Gastrocnemius medialis (tissue), 4 donors: ENCODE measurements at regions not wholly inside any gene's neighbourhood (a gene's known extent, or its start where the extent isn't known, plus 50 kb on each side); places are given as distances from the start of the nearest gene placed in this dataset.

Experiments
- ATAC-seq, 2 donors: fragments of 150-250 bp; one replicate each; pipeline ENCODE4 v1.9.1; 2016
- DNase-seq, 2 donors: peaks; one replicate each; pipeline ENCODE4 v3.0.0-alpha.2; 2019
- H3K27ac ChIP-seq, 4 donors: fragments of 200-600 bp; sonication (generic); 1 replicate in 1 of 4; 2 replicates in 3 of 4; pipeline ENCODE4 v1.5.1; 2016 to 2018; ENCODE audit warnings: mild to moderate bottlenecking in 2 of 4, moderate library complexity in 1 of 4
- H3K27me3 ChIP-seq, 3 donors: fragments of 200-600 bp; sonication (generic) in 2 of 3; 1 replicate in 1 of 3; 2 replicates in 2 of 3; pipeline versions ENCODE4 v1.5.1 to v1.6.0; 2016 to 2019; ENCODE audit warnings: mild to moderate bottlenecking in 1 of 3, moderate library complexity in 1 of 3
- H3K36me3 ChIP-seq, 2 donors: fragments of 200-600 bp; sonication (generic) in 1 of 2; one replicate each; pipeline ENCODE4 v1.5.1; 2017 to 2018
- H3K4me1 ChIP-seq, 2 donors: fragments of 200-600 bp; sonication (generic) in 1 of 2; one replicate each; pipeline ENCODE4 v1.5.1; 2016 to 2017; ENCODE audit warnings: mild to moderate bottlenecking in 2 of 2
- H3K4me3 ChIP-seq, 4 donors: fragments of 200-600 bp; sonication (generic) in 3 of 4; 1 replicate in 1 of 4; 2 replicates in 3 of 4; pipeline ENCODE4 v1.5.1; 2016 to 2019; ENCODE audit warnings: mild to moderate bottlenecking in 2 of 4
- H3K9me3 ChIP-seq, 3 donors: fragments of 200-600 bp; sonication (generic) in 2 of 3; 1 replicate in 1 of 3; 2 replicates in 2 of 3; pipeline ENCODE4 v1.5.1; 2016 to 2019
- POLR2A ChIP-seq, 2 donors: fragments of 450-650 bp; IDR thresholded peaks; one replicate each; pipeline ENCODE4 v1.6.1; 2017; ENCODE audit warnings: antibody characterized with exemption in 2 of 2, mild to moderate bottlenecking in 2 of 2, moderate library complexity in 2 of 2
- in situ Hi-C, 4 donors: fragments of 200-750 bp; cut with MboI; loops; one replicate each; pipeline versions ENCODE4 v1.15.0 to v1.8.0; 2017; ENCODE audit warnings: low sequenced_read_pairs in 4 of 4
- intact Hi-C: fragments of 100-400 bp; cut with DNase I; formaldehyde crosslinking; loops from one replicate; pipeline ENCODE4 v1.15.1; 2023; ENCODE audit warnings: low total_unique reads
- TF ChIP-seq, protein P1 (sequence below), 5 experiments: fragments of 450-650 bp in 3 of 5; fragments of 200-600 bp in 2 of 5; sonication (generic) in 2 of 5; IDR thresholded peaks in 4 of 5; conservative IDR thresholded peaks in 1 of 5; 1 replicate in 4 of 5; 2 replicates in 1 of 5; pipeline ENCODE4 v1.5.1; 2016 to 2019; ENCODE audit warnings: antibody characterized with exemption in 5 of 5, mild to moderate bottlenecking in 3 of 5, moderate library complexity in 3 of 5

GRCh38 chr20:62577490-62577836 lies 64.8 kb upstream of the SLCO4A1 start:
- DNase-seq, result no peak
- H3K4me1 ChIP-seq, result peaks cover 0 to 2% of the 10 kb centered on the region in 2 donors
- H3K27me3 ChIP-seq, result no peaks in the 10 kb centered on the region
- H3K9me3 ChIP-seq, result no peaks in the 10 kb centered on the region
- H3K4me3 ChIP-seq, result no peak overlapping the region
- no peak for ATAC-seq
- intact Hi-C loops (no loop called here), in situ Hi-C loops (loop anchor here in 1 of 4 donors (10.0 kb wide), 1 partner anchor 73 kb away; no protein-coding TSS in a partner anchor)
- H3K36me3 ChIP-seq, result no peaks in the 10 kb centered on the region
- peak overlapping the region in 1 of 4 donors; percentile 13 for H3K27ac ChIP-seq
- TF ChIP-seq POLR2A (IDR thresholded peaks at IDR 0.05), result no peak
- TF ChIP-seq, protein P1, sequence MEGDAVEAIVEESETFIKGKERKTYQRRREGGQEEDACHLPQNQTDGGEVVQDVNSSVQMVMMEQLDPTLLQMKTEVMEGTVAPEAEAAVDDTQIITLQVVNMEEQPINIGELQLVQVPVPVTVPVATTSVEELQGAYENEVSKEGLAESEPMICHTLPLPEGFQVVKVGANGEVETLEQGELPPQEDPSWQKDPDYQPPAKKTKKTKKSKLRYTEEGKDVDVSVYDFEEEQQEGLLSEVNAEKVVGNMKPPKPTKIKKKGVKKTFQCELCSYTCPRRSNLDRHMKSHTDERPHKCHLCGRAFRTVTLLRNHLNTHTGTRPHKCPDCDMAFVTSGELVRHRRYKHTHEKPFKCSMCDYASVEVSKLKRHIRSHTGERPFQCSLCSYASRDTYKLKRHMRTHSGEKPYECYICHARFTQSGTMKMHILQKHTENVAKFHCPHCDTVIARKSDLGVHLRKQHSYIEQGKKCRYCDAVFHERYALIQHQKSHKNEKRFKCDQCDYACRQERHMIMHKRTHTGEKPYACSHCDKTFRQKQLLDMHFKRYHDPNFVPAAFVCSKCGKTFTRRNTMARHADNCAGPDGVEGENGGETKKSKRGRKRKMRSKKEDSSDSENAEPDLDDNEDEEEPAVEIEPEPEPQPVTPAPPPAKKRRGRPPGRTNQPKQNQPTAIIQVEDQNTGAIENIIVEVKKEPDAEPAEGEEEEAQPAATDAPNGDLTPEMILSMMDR (IDR thresholded peaks at IDR 0.05 in 4 of 5, conservative IDR thresholded peaks at IDR 0.05 in 1 of 5), result no peak

DNA sequence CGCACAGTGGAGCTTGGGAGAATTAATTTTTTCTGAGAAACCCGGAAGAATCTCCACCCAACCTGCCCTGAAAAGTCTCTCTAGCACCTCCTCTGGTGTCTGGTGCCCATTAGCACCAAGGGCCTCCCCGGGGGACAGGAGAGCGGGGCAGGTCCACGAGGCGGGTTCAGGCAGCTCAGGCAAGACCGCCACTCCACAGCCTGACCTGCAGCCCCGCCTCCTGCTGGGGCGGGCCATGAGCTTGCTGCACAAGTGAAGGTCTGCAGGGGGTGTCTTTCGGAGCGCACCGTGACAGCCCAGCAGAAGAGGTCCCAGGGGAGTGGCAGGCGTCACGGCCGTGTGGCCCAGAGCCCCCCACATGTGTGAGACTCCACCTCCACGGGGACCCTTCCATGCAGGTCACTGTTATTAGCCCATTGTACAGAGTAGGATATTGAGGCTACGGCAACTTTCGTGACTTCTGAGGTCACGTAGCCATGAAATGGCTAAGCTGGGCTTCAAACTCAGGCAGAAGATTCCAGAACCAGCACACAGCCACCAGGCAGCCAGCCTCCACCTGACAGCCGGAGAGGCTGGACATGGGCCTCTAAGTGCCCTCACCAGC lies 63.9 kb upstream of the SLCO4A1 start:
- in situ Hi-C loops (loop anchor here in 1 of 4 donors (10.0 kb wide), 1 partner anchor 74 kb away; no protein-coding TSS in a partner anchor), intact Hi-C loops (no loop called here)
- DNase-seq (no peak), ATAC-seq (no peak)
- Histone ChIP-seq H3K27me3 (no peaks in the 10 kb centered on the region), H3K4me1 (peaks cover 0 to 6% of the 10 kb centered on the region in 2 donors), H3K4me3 (no peak overlapping the region), H3K36me3 (no peaks in the 10 kb centered on the region), H3K27ac (peak overlapping the region in 1 of 4 donors; percentile 13), H3K9me3 (no peaks in the 10 kb centered on the region)
- TF ChIP-seq, protein P1 (IDR thresholded peaks at IDR 0.05 in 4 of 5, conservative IDR thresholded peaks at IDR 0.05 in 1 of 5), result no peak
- no peak for TF ChIP-seq POLR2A (IDR thresholded peaks at IDR 0.05)

DNA sequence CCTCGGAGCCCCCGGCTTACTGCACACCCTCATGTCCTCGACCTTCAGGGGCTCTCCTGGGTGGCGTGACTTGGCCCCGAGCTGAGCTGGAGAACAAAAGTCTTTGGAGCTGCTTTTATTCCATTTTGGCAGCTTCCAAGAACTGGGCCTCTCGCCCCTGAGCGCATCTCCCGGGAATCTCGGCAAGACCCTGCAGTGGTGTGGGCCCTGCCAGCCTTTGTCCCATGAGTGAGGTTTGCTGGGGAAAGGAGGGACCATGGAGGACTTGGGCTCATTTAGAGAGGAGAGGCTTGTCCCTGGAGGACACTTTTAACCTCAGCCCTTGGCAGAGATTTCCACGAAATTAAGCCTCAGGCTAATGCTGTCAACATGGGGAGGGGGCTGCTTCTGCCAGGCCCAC lies 62.3 kb upstream of the SLCO4A1 start:
- no peak for DNase-seq
- Histone ChIP-seq H3K4me3 (no peak overlapping the region), H3K4me1 (peaks cover 0 to 6% of the 10 kb centered on the region in 2 donors), H3K36me3 (no peaks in the 10 kb centered on the region), H3K27me3 (no peaks in the 10 kb centered on the region), H3K27ac (no peak overlapping the region), H3K9me3 (no peaks in the 10 kb centered on the region)
- in situ Hi-C loops (no loop called here), intact Hi-C loops (no loop called here)
- peak in 1 of 2 donors; percentile 11 for ATAC-seq
- TF ChIP-seq POLR2A (IDR thresholded peaks at IDR 0.05), result no peak
- TF ChIP-seq, protein P1 (IDR thresholded peaks at IDR 0.05 in 4 of 5, conservative IDR thresholded peaks at IDR 0.05 in 1 of 5), result no peak

DNA sequence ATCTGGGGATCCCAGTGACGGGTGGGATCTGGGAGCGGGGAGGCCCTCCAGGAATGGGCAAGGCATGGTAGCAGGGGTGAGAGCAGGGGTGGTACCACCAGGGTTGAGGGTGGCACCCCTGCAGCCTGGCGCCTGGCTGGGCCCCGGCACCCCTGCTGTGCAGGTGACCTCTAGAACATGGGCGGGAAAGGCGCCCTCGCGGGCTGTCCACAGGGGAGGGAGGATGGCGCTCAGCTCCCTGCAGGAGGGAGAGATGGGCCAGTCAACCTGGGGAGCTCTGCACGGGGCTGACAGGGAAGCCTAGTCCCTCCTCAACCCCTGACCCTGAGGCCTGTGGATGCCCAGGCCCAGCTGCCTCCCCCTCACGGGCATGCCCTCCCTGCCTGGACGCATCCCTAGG lies 61.6 kb upstream of the SLCO4A1 start:
- TF ChIP-seq, protein P1 (IDR thresholded peaks at IDR 0.05 in 4 of 5, conservative IDR thresholded peaks at IDR 0.05 in 1 of 5), result no peak
- TF ChIP-seq POLR2A (IDR thresholded peaks at IDR 0.05), result no peak
- in situ Hi-C loops, result no loop called here
- no peak overlapping the region for H3K27ac ChIP-seq
- H3K9me3 ChIP-seq, result no peaks in the 10 kb centered on the region
- no peaks in the 10 kb centered on the region for H3K36me3 ChIP-seq
- intact Hi-C loops, result no loop called here
- peaks cover 0 to 6% of the 10 kb centered on the region in 2 donors for H3K4me1 ChIP-seq
- H3K4me3 ChIP-seq, result no peak overlapping the region
- ATAC-seq, result no peak
- no peak for DNase-seq
- H3K27me3 ChIP-seq, result no peaks in the 10 kb centered on the region

GRCh38 chr20:62581308-62581707 lies 61.0 kb upstream of the SLCO4A1 start:
- no peak for ATAC-seq
- peaks cover 0 to 6% of the 10 kb centered on the region in 2 donors for H3K4me1 ChIP-seq
- DNase-seq, result no peak
- in situ Hi-C loops (no loop called here), intact Hi-C loops (no loop called here)
- H3K9me3 ChIP-seq, result no peaks in the 10 kb centered on the region
- no peak overlapping the region for H3K4me3 ChIP-seq
- no peaks in the 10 kb centered on the region for H3K36me3 ChIP-seq
- TF ChIP-seq, protein P1 (IDR thresholded peaks at IDR 0.05 in 4 of 5, conservative IDR thresholded peaks at IDR 0.05 in 1 of 5), result no peak
- no peak for TF ChIP-seq POLR2A (IDR thresholded peaks at IDR 0.05)
- H3K27ac ChIP-seq, result no peak overlapping the region
- H3K27me3 ChIP-seq, result no peaks in the 10 kb centered on the region
